PC-9 (cell line): ENCODE measurements at regions not wholly inside any gene's neighbourhood (a gene's known extent, or its start where the extent isn't known, plus 50 kb on each side); places are given as distances from the start of the nearest gene placed in this dataset.

Experiments used
- BruUV-seq: library from RNA; stranded (reverse); fragments of 400-500 nt; replicated peaks from 2 replicates; lab custom pipeline; 2021; lab: Mats Ljungman, UMichigan
- CTCF ChIA-PET: fragments of 300-600 bp; sonication (Branson Sonifier 250); formaldehyde crosslinking; loops from one replicate; lab custom pipeline; 2022; ENCODE audit warnings: antibody characterized with exemption; lab: Charles Lee
- POLR2A ChIA-PET: fragments of 300-600 bp; sonication (Branson Sonifier 250); formaldehyde crosslinking; loops from one replicate; lab custom pipeline; 2022; ENCODE audit warnings: antibody characterized with exemption; ENCODE audit not compliant: unreplicated experiment; lab: Charles Lee
- DNase-seq, 2 experiments: peaks; one replicate each; pipeline versions ENCODE4 v3.0.0 to v3.0.0-alpha.2; 2015 to 2022; ENCODE audit warnings: mixed read lengths in 1 of 2
- H2AFZ ChIP-seq: fragments of 200-600 bp; sonication (generic); 2 replicates; pipeline ENCODE4 v1.8.1; 2017; ENCODE audit warnings: antibody characterized with exemption
- H3F3A ChIP-seq: fragments of 200-600 bp; sonication (generic); 2 replicates; pipeline ENCODE4 v1.8.1; 2017; ENCODE audit warnings: antibody characterized with exemption, mild to moderate bottlenecking, low read depth; ENCODE audit not compliant: insufficient read depth
- H3K27ac ChIP-seq: fragments of 200-600 bp; sonication (generic); 2 replicates; pipeline ENCODE4 v1.6.1; 2016; ENCODE audit warnings: mixed run types
- H3K27me3 ChIP-seq: fragments of 200-600 bp; sonication (generic); 2 replicates; pipeline ENCODE4 v1.6.1; 2016; ENCODE audit warnings: low read depth, mixed run types; ENCODE audit not compliant: insufficient read depth
- H3K36me3 ChIP-seq: fragments of 200-600 bp; sonication (generic); 2 replicates; pipeline ENCODE4 v1.6.1; 2016; ENCODE audit warnings: low read depth, mixed run types
- H3K4me1 ChIP-seq: fragments of 200-600 bp; sonication (generic); replicated peaks from 2 replicates; pipeline ENCODE4 v1.6.1; 2016; ENCODE audit warnings: mixed run types; ENCODE audit not compliant: insufficient read depth
- H3K4me2 ChIP-seq: fragments of 200-600 bp; sonication (generic); 2 replicates; pipeline ENCODE4 v1.6.1; 2017; ENCODE audit warnings: mixed run types
- H3K4me3 ChIP-seq: fragments of 200-600 bp; sonication (generic); 2 replicates; pipeline ENCODE4 v1.6.1; 2016; ENCODE audit warnings: mixed run types
- H3K79me2 ChIP-seq: fragments of 200-600 bp; sonication (generic); 2 replicates; pipeline ENCODE4 v1.6.1; 2017; ENCODE audit warnings: low read depth, mixed run types
- H3K9me2 ChIP-seq: fragments of 200-600 bp; sonication (generic); 2 replicates; pipeline ENCODE4 v1.8.1; 2017; ENCODE audit warnings: mild to moderate bottlenecking; ENCODE audit not compliant: insufficient read depth
- H3K9me3 ChIP-seq: fragments of 200-600 bp; sonication (generic); 2 replicates; pipeline ENCODE4 v1.8.1; 2016; ENCODE audit warnings: low read depth; ENCODE audit not compliant: insufficient read depth
- H4K20me1 ChIP-seq: fragments of 200-600 bp; sonication (generic); 2 replicates; pipeline ENCODE4 v1.8.1; 2017; ENCODE audit not compliant: insufficient read depth
- CTCF ChIP-seq: fragments of 200-600 bp; sonication (generic); conservative IDR thresholded peaks from 2 replicates; pipeline ENCODE4 v1.6.1; 2017; ENCODE audit warnings: mixed run types, antibody characterized with exemption, mild to moderate bottlenecking, moderate library complexity
- EZH2 ChIP-seq: fragments of 200-600 bp; sonication (generic); IDR thresholded peaks from 2 replicates; pipeline ENCODE4 v1.8.0; 2017; ENCODE audit warnings: antibody characterized with exemption, low read depth
- intact Hi-C: fragments of 100-400 bp; cut with micrococcal nuclease; formaldehyde crosslinking; loops from one replicate; pipeline ENCODE4 v1.10.0; 2022; ENCODE audit not compliant: unreplicated experiment

- Histone ChIP-seq H3K36me3 (no peaks in the 10 kb centered on the region), H3K4me1 (peaks cover 79% of the 10 kb centered on the region), H3K27ac (peak overlapping the region; percentile 86), H4K20me1 (no peaks in the 10 kb centered on the region), H3F3A (peaks cover 47% of the 10 kb centered on the region), H3K4me2 (peak overlapping the region; percentile 54), H2AFZ (0 out of 2 replicates have a peak overlapping the region, but pooled peaks have one; percentile 37), H3K79me2 (no peaks in the 10 kb centered on the region), H3K9me3 (no peaks in the 10 kb centered on the region), H3K27me3 (no peaks in the 10 kb centered on the region), H3K9me2 (no peaks in the 10 kb centered on the region), H3K4me3 (no peak overlapping the region)
- intact Hi-C loops, result no loop called here
- POLR2A ChIA-PET, result interaction anchor here (0.5 to 1.3 kb wide), 3 partner anchors 10 to 60 kb away, joined by 4 to 7 read pairs (median 5); no protein-coding TSS in a partner anchor
- TF ChIP-seq EZH2, result no peak
- TF ChIP-seq CTCF, result no peak
- CTCF ChIA-PET, result interaction anchor here (0.6 to 0.9 kb wide), 2 partner anchors 14 to 38 kb away, joined by 3 to 7 read pairs; no protein-coding TSS in a partner anchor
- peak in 1 of 2 experiments; percentile 85 for DNase-seq
- BruUV-seq, result no TSS peak
Observed at GRCh38 chr3:23668430-23668904, 137.3 kb upstream of the UBE2E1 start.

- Histone ChIP-seq H3F3A (peaks cover 41% of the 10 kb centered on the region), H3K79me2 (no peaks in the 10 kb centered on the region), H3K9me3 (no peaks in the 10 kb centered on the region), H3K27me3 (no peaks in the 10 kb centered on the region), H3K4me1 (peaks cover 71% of the 10 kb centered on the region), H3K9me2 (no peaks in the 10 kb centered on the region), H3K4me3 (no peak overlapping the region), H3K4me2 (peak overlapping the region; percentile 54), H4K20me1 (no peaks in the 10 kb centered on the region), H3K36me3 (no peaks in the 10 kb centered on the region), H2AFZ (no peak overlapping the region), H3K27ac (peak overlapping the region; percentile 86)
- no peak for TF ChIP-seq CTCF
- TF ChIP-seq EZH2, result no peak
- ChIA-PET POLR2A (interaction anchor here (0.6 to 1.3 kb wide), 2 partner anchors 8 to 1652 kb away, joined by 5 to 7 read pairs; no protein-coding TSS in a partner anchor), CTCF (no interaction called here)
- DNase-seq, result peak in 1 of 2 experiments; percentile 62
- no TSS peak for BruUV-seq
- intact Hi-C loops, result no loop called here
Observed at GRCh38 chr3:23669541-23670255, 136.1 kb upstream of the UBE2E1 start.

GRCh38 chr3:23671851-23672589, 133.7 kb upstream of the UBE2E1 start:
- BruUV-seq, result no TSS peak
- Histone ChIP-seq H3K36me3 (no peaks in the 10 kb centered on the region), H3K4me3 (peak overlapping the region; percentile 54; the same call in 1 of the 2 replicates), H3K27ac (peak overlapping the region; percentile 72), H3K27me3 (no peaks in the 10 kb centered on the region), H4K20me1 (no peaks in the 10 kb centered on the region), H3F3A (peaks cover 40% of the 10 kb centered on the region), H3K4me2 (peak overlapping the region; percentile 83), H2AFZ (peak overlapping the region; percentile 73), H3K9me2 (no peaks in the 10 kb centered on the region), H3K79me2 (no peaks in the 10 kb centered on the region), H3K9me3 (no peaks in the 10 kb centered on the region), H3K4me1 (peaks cover 63% of the 10 kb centered on the region)
- intact Hi-C loops, result no loop called here
- ChIA-PET POLR2A (no interaction called here), CTCF (no interaction called here)
- peak; percentile 65 to 89 for DNase-seq
- TF ChIP-seq EZH2 (no peak), CTCF (no peak)
